ENCODE measurements at regions not wholly inside any gene's neighbourhood (a gene's known extent, or its start where the extent isn't known, plus 50 kb on each side); places are given as distances from the start of the nearest gene placed in this dataset.
A peak's percentile ranks its signal among the peaks of the same experiment; 100 is the strongest.

DNA sequence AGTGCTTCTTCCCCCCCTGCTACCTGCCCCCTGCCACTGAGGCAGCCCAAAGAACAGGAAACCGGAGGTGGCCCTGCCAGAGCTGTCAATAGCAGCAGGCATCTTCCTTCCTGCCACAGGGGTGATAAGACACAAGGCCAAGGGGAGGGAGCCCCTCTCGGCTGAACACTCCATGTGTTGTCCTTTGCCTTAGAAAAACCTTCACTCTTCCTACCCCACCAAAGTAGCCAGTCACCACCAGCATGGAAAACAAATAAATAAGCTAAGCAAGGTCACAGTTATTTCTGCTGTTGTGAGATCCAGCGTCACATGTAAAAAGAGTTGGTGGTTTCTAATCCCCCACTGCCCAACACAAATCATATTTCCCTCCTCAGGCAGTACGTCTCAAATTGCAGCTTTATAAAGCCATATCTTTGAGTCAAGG is 104.8 kb upstream of the DPT start (continued):
- TF ChIP-seq, protein P1, sequence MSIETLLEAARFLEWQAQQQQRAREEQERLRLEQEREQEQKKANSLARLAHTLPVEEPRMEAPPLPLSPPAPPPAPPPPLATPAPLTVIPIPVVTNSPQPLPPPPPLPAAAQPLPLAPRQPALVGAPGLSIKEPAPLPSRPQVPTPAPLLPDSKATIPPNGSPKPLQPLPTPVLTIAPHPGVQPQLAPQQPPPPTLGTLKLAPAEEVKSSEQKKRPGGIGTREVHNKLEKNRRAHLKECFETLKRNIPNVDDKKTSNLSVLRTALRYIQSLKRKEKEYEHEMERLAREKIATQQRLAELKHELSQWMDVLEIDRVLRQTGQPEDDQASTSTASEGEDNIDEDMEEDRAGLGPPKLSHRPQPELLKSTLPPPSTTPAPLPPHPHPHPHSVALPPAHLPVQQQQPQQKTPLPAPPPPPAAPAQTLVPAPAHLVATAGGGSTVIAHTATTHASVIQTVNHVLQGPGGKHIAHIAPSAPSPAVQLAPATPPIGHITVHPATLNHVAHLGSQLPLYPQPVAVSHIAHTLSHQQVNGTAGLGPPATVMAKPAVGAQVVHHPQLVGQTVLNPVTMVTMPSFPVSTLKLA (IDR thresholded peaks at IDR 0.05), result 0 out of 2 replicates have a peak, but pooled peaks have one; percentile 10
- TF ChIP-seq, protein P2, sequence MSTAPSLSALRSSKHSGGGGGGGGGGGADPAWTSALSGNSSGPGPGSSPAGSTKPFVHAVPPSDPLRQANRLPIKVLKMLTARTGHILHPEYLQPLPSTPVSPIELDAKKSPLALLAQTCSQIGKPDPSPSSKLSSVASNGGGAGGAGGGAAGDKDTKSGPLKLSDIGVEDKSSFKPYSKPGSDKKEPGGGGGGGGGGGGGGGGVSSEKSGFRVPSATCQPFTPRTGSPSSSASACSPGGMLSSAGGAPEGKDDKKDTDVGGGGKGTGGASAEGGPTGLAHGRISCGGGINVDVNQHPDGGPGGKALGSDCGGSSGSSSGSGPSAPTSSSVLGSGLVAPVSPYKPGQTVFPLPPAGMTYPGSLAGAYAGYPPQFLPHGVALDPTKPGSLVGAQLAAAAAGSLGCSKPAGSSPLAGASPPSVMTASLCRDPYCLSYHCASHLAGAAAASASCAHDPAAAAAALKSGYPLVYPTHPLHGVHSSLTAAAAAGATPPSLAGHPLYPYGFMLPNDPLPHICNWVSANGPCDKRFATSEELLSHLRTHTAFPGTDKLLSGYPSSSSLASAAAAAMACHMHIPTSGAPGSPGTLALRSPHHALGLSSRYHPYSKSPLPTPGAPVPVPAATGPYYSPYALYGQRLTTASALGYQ (CRISPR knock-in tag; IDR thresholded peaks at IDR 0.05), result no peak; the same call in 1 of the 2 replicates
- TF ChIP-seq FOXP1 (IDR thresholded peaks at IDR 0.05) (no peak), FOXP1 (CRISPR knock-in tag; IDR thresholded peaks at IDR 0.05) (peak; percentile 89), ZFP41 (CRISPR knock-in tag; IDR thresholded peaks at IDR 0.05; ENCODE audit: borderline replicate concordance) (no peak), ZNF788 (CRISPR knock-in tag; IDR thresholded peaks at IDR 0.05; ENCODE audit: borderline replicate concordance) (peak; percentile 56; the same call in 1 of the 2 replicates), SIN3B (IDR thresholded peaks at IDR 0.05; ENCODE audit: low read length) (no peak), SRSF4 (IDR thresholded peaks at IDR 0.05; ENCODE audit: low read depth, low read length, poor library complexity, severe bottlenecking) (no peak), NONO (IDR thresholded peaks at IDR 0.05) (no peak), NONO (CRISPR knock-in tag; conservative IDR thresholded peaks at IDR 0.05) (no peak), SKI (IDR thresholded peaks at IDR 0.05; ENCODE audit: partially characterized antibody) (no peak), ZNF12 (CRISPR knock-in tag; IDR thresholded peaks at IDR 0.05) (no peak), ZNF556 (CRISPR knock-in tag; IDR thresholded peaks at IDR 0.05; ENCODE audit: borderline replicate concordance) (no peak)
- TF ChIP-seq, protein P3, sequence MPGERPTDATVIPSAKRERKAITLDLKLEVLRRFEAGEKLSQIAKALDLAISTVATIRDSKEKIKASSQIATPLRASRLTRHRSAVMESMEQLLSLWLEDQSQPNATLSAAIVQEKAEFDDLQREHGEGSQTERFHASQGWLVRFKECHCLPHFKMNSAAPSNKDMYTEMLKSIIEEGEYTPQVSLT (CRISPR knock-in tag; IDR thresholded peaks at IDR 0.05; ENCODE audit: borderline replicate concordance, low read depth), result no peak
- TF ChIP-seq, protein P4, sequence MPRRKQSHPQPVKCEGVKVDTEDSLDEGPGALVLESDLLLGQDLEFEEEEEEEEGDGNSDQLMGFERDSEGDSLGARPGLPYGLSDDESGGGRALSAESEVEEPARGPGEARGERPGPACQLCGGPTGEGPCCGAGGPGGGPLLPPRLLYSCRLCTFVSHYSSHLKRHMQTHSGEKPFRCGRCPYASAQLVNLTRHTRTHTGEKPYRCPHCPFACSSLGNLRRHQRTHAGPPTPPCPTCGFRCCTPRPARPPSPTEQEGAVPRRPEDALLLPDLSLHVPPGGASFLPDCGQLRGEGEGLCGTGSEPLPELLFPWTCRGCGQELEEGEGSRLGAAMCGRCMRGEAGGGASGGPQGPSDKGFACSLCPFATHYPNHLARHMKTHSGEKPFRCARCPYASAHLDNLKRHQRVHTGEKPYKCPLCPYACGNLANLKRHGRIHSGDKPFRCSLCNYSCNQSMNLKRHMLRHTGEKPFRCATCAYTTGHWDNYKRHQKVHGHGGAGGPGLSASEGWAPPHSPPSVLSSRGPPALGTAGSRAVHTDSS (CRISPR knock-in tag; conservative IDR thresholded peaks at IDR 0.05), result no peak
- TF ChIP-seq, protein P5, sequence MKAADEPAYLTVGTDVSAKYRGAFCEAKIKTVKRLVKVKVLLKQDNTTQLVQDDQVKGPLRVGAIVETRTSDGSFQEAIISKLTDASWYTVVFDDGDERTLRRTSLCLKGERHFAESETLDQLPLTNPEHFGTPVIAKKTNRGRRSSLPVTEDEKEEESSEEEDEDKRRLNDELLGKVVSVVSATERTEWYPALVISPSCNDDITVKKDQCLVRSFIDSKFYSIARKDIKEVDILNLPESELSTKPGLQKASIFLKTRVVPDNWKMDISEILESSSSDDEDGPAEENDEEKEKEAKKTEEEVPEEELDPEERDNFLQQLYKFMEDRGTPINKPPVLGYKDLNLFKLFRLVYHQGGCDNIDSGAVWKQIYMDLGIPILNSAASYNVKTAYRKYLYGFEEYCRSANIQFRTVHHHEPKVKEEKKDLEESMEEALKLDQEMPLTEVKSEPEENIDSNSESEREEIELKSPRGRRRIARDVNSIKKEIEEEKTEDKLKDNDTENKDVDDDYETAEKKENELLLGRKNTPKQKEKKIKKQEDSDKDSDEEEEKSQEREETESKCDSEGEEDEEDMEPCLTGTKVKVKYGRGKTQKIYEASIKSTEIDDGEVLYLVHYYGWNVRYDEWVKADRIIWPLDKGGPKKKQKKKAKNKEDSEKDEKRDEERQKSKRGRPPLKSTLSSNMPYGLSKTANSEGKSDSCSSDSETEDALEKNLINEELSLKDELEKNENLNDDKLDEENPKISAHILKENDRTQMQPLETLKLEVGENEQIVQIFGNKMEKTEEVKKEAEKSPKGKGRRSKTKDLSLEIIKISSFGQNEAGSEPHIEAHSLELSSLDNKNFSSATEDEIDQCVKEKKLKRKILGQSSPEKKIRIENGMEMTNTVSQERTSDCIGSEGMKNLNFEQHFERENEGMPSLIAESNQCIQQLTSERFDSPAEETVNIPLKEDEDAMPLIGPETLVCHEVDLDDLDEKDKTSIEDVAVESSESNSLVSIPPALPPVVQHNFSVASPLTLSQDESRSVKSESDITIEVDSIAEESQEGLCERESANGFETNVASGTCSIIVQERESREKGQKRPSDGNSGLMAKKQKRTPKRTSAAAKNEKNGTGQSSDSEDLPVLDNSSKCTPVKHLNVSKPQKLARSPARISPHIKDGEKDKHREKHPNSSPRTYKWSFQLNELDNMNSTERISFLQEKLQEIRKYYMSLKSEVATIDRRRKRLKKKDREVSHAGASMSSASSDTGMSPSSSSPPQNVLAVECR (CRISPR knock-in tag; IDR thresholded peaks at IDR 0.05; ENCODE audit: borderline replicate concordance), result no peak; the same call in 1 of the 2 replicates
- TF ChIP-seq, protein P6, sequence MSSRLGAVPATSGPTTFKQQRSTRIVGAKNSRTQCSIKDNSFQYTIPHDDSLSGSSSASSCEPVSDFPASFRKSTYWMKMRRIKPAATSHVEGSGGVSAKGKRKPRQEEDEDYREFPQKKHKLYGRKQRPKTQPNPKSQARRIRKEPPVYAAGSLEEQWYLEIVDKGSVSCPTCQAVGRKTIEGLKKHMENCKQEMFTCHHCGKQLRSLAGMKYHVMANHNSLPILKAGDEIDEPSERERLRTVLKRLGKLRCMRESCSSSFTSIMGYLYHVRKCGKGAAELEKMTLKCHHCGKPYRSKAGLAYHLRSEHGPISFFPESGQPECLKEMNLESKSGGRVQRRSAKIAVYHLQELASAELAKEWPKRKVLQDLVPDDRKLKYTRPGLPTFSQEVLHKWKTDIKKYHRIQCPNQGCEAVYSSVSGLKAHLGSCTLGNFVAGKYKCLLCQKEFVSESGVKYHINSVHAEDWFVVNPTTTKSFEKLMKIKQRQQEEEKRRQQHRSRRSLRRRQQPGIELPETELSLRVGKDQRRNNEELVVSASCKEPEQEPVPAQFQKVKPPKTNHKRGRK (CRISPR knock-in tag; IDR thresholded peaks at IDR 0.05), result no peak
- TF ChIP-seq, protein P7, sequence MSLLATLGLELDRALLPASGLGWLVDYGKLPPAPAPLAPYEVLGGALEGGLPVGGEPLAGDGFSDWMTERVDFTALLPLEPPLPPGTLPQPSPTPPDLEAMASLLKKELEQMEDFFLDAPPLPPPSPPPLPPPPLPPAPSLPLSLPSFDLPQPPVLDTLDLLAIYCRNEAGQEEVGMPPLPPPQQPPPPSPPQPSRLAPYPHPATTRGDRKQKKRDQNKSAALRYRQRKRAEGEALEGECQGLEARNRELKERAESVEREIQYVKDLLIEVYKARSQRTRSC (CRISPR knock-in tag; IDR thresholded peaks at IDR 0.05; ENCODE audit: low read depth), result no peak
